Naive thymus-derived CD4-positive, alpha-beta T cell (primary cell): ENCODE measurements at regions not wholly inside any gene's neighbourhood (a gene's known extent, or its start where the extent isn't known, plus 50 kb on each side); places are given as distances from the start of the nearest gene placed in this dataset.
"Not testable (repeated sequence)": the region's sequence is repeated elsewhere in the genome, so short reads cannot be mapped to it uniquely, and the experiment has no call there.

Experiments used
- ATAC-seq: fragments of 150-1000 bp; cut with Tn5 transposase; 2 replicates; pipeline ENCODE4 v1.10.0; 2021; ENCODE audit warnings: mild to moderate bottlenecking, moderate library complexity
- CTCF ChIA-PET: fragments of 350-600 bp; sonication (Branson Sonifier 250); formaldehyde crosslinking; loops from one replicate; lab custom pipeline; 2021; ENCODE audit warnings: antibody characterized with exemption; lab: Charles Lee
- POLR2A ChIA-PET: fragments of 350-600 bp; sonication (Branson Sonifier 250); formaldehyde crosslinking; loops from one replicate; lab custom pipeline; 2021; ENCODE audit warnings: antibody characterized with exemption, inconsistent platforms; lab: Charles Lee
- DNase-seq, 9 donors: peaks; one replicate each; pipeline versions ENCODE4 v3.0.0 to v3.0.0-alpha.2; 2020 to 2022; ENCODE audit warnings: mixed read lengths in 1 of 9
- H3K27ac ChIP-seq: one replicate; pipeline ENCODE4 v1.7.0; 2013; ENCODE audit warnings: mild to moderate bottlenecking, low read depth, low read length, moderate library complexity
- H3K27me3 ChIP-seq, 2 donors: one replicate each; pipeline ENCODE4 v1.7.0; 2013; ENCODE audit warnings: low read length in 2 of 2, mild to moderate bottlenecking in 2 of 2, moderate library complexity in 2 of 2; ENCODE audit not compliant: control insufficient read depth in 2 of 2, insufficient read depth in 2 of 2
- H3K36me3 ChIP-seq, 3 experiments: 1 replicate in 2 of 3; 2 replicates in 1 of 3; pipeline ENCODE4 v1.7.0; 2013; ENCODE audit warnings: low read length in 3 of 3, mild to moderate bottlenecking in 3 of 3, moderate library complexity in 1 of 3; ENCODE audit not compliant: insufficient read depth in 3 of 3, control insufficient read depth in 2 of 3
- H3K4me1 ChIP-seq, 2 donors: one replicate each; pipeline ENCODE4 v1.7.0; 2013; ENCODE audit warnings: low read length in 2 of 2, mild to moderate bottlenecking in 2 of 2, moderate library complexity in 1 of 2; ENCODE audit not compliant: control insufficient read depth in 2 of 2, insufficient read depth in 2 of 2
- H3K4me3 ChIP-seq: 2 replicates; pipeline ENCODE4 v1.7.0; 2013; ENCODE audit warnings: mild to moderate bottlenecking, low read length
- H3K9me3 ChIP-seq, 3 experiments: 1 replicate in 2 of 3; 2 replicates in 1 of 3; pipeline ENCODE4 v1.7.0; 2013; ENCODE audit warnings: low read length in 3 of 3; ENCODE audit not compliant: control insufficient read depth in 2 of 3
- H3K27ac Mint-ChIP-seq, 9 donors: one replicate each; pipeline ENCODE4 v1.8.0; 2020 to 2022; ENCODE audit warnings: mixed read lengths in 9 of 9, mild to moderate bottlenecking in 8 of 9, moderate library complexity in 5 of 9, inconsistent platforms in 2 of 9
- H3K27me3 Mint-ChIP-seq, 5 donors: one replicate each; pipeline ENCODE4 v1.8.0; 2021 to 2022; ENCODE audit warnings: mixed read lengths in 5 of 5, mild to moderate bottlenecking in 1 of 5
- H3K36me3 Mint-ChIP-seq, 5 donors: one replicate each; pipeline ENCODE4 v1.8.0; 2020 to 2022; ENCODE audit warnings: mixed read lengths in 5 of 5, mild to moderate bottlenecking in 3 of 5, inconsistent platforms in 1 of 5
- H3K4me1 Mint-ChIP-seq, 7 donors: one replicate each; pipeline ENCODE4 v1.8.0; 2020 to 2022; ENCODE audit warnings: mixed read lengths in 7 of 7, mild to moderate bottlenecking in 3 of 7, inconsistent platforms in 1 of 7
- H3K4me3 Mint-ChIP-seq, 10 donors: one replicate each; pipeline ENCODE4 v1.8.0; 2020 to 2022; ENCODE audit warnings: mild to moderate bottlenecking in 10 of 10, mixed read lengths in 10 of 10, moderate library complexity in 6 of 10, inconsistent platforms in 2 of 10
- H3K9me3 Mint-ChIP-seq, 11 donors: one replicate each; pipeline ENCODE4 v1.8.0; 2020 to 2022; ENCODE audit warnings: mixed read lengths in 11 of 11, mild to moderate bottlenecking in 4 of 11, inconsistent platforms in 1 of 11, moderate library complexity in 1 of 11
- intact Hi-C, 2 donors: fragments of 100-400 bp; cut with micrococcal nuclease; formaldehyde crosslinking; loops; one replicate each; pipeline ENCODE4 v1.15.1; 2023

DNA sequence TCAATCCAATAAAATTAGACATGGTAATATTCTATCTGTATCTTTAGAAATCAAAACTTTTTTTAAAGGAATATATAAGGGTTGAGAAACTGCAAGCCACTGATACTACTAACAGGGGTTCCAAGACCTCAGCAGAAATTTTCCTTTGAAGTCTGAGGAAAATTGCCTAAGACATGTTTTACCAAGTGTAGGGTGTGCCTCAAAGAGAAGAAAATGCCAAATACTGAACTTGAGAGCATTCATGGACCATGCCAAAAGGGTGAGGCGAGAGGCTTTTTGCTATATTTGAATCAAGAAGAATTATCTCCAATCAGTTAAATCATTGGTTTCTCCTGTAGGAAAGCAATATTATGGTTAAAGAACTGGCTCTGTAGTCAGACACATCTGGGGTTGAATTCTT, 207.9 kb upstream of the B3GALT2 start:
- no peak overlapping the region for H3K27ac ChIP-seq
- peaks cover 0 to 5% (median 0%) of the 10 kb centered on the region in 11 donors for H3K9me3 Mint-ChIP-seq
- H3K36me3 Mint-ChIP-seq = peaks cover 0 to 16% (median 0%) of the 10 kb centered on the region in 5 donors
- H3K4me1 Mint-ChIP-seq = peaks cover 0 to 5% (median 0%) of the 10 kb centered on the region in 7 donors
- H3K27me3 ChIP-seq = no peaks in the 10 kb centered on the region
- peaks cover 0 to 2% (median 0%) of the 10 kb centered on the region in 5 donors for H3K27me3 Mint-ChIP-seq
- H3K4me3 Mint-ChIP-seq = no peak overlapping the region
- H3K4me3 ChIP-seq = no peak overlapping the region
- no peak overlapping the region for H3K27ac Mint-ChIP-seq
- H3K9me3 ChIP-seq = no peaks in the 10 kb centered on the region
- ChIA-PET CTCF (no interaction called here), POLR2A (no interaction called here)
- intact Hi-C loops = no loop called here
- H3K36me3 ChIP-seq = no peaks in the 10 kb centered on the region
- ATAC-seq (no peak), DNase-seq (no peak)
- H3K4me1 ChIP-seq = no peaks in the 10 kb centered on the region

DNA sequence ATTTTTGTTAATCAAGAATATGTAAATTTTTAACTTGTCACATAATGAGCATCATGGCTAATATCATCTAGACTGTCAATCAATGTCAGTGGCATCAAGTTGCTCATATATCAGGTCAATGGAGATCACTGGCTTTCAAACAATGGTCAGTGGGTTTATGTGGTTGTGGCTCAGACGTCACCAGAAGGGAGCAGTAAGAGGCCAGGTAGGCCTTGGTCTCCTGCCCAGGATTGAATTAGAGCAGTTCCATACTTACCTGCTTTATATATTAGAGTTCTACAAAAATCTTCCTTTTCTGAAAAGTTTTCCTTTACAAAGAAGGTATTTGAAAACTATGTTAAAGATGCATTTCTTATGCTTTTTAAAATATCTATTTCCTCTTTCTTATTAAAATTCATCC, 206.3 kb upstream of the B3GALT2 start:
- DNase-seq (no peak), ATAC-seq (no peak)
- Histone ChIP-seq H3K36me3 (no peaks in the 10 kb centered on the region), H3K4me3 (no peak overlapping the region), H3K27ac (no peak overlapping the region), H3K9me3 (no peaks in the 10 kb centered on the region), H3K27me3 (no peaks in the 10 kb centered on the region), H3K4me1 (no peaks in the 10 kb centered on the region)
- Mint-ChIP-seq H3K27ac (no peak overlapping the region), H3K9me3 (peaks cover 0 to 8% (median 0%) of the 10 kb centered on the region in 11 donors), H3K27me3 (peaks cover 0 to 2% (median 0%) of the 10 kb centered on the region in 5 donors), H3K4me1 (peaks cover 0 to 5% (median 0%) of the 10 kb centered on the region in 7 donors), H3K36me3 (peaks cover 0 to 16% (median 0%) of the 10 kb centered on the region in 5 donors), H3K4me3 (no peak overlapping the region)
- POLR2A ChIA-PET = no interaction called here
- intact Hi-C loops = no loop called here
- CTCF ChIA-PET = no interaction called here

DNA sequence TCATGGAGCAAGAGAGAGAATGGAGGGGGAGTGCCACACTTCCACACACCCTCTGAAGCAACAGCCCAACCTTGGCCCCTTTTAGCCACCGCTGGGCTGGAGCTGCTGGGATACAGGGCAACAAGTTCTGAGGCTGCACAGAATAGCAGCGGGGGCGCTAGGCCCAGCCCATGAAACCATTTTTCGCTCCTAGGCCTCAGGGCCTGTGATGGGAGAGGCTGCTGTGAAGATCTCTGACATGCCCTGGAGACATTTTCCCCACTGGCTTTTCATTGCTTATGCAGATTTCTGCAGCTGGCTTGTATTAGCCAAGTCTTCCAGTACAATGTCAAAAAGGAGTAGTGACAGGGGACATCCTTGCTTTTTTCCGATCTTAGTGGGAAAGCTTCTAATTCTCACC, 202.3 kb upstream of the B3GALT2 start:
- no peak overlapping the region for H3K4me3 ChIP-seq
- no peak overlapping the region for H3K27ac ChIP-seq
- Mint-ChIP-seq H3K4me3 (no peak overlapping the region), H3K27me3 (no peaks in the 10 kb centered on the region), H3K4me1 (no peaks in the 10 kb centered on the region), H3K9me3 (peaks cover 0 to 10% (median 0%) of the 10 kb centered on the region in 11 donors), H3K36me3 (peaks cover 0 to 8% (median 4%) of the 10 kb centered on the region in 5 donors), H3K27ac (no peak overlapping the region)
- H3K36me3 ChIP-seq = no peaks in the 10 kb centered on the region
- ChIA-PET CTCF (no interaction called here), POLR2A (no interaction called here)
- no peaks in the 10 kb centered on the region for H3K27me3 ChIP-seq
- intact Hi-C loops = no loop called here
- DNase-seq = no peak
- no peaks in the 10 kb centered on the region for H3K9me3 ChIP-seq
- no peak for ATAC-seq
- no peaks in the 10 kb centered on the region for H3K4me1 ChIP-seq

DNA sequence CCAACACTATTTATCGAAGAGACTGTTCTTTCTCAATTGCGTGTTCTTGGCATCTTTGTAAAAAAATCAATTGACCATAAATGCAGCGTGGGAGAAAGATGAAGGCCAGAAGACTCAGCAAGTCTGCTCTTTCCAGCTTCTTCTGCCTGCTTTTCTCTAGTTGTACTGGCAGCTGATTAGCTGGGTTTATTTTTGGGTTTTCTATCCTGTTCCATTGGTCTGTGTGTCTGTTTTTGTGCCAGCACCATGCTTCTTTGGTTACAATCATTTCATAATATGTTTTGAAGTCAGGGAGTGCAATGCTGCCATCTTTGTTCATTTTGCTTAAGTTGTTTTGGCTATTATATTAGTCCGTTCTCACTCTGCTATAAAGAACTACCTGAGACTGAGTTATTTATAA, 201.8 kb upstream of the B3GALT2 start:
- H3K36me3 Mint-ChIP-seq = peaks cover 0 to 6% (median 4%) of the 10 kb centered on the region in 5 donors
- H3K4me1 Mint-ChIP-seq = no peaks in the 10 kb centered on the region

DNA sequence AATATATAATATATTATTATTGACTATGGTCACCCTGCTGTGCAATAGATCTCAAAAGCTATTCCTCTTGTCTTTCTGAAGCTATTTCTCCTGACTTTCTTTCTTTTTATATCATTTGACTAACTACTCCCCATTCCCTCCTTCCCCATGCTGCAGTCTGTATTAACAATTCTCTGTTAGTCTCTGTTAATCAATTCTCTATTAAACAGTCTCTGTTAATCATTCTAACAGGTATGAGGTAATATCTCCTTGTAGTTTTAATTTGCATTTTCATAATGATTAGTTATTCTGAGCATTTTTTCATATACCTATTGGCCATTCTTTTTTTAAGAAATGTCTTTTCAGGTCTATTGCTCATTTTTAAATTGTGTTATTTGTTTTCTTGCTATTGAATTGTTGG, 201.0 kb upstream of the B3GALT2 start:
- Mint-ChIP-seq H3K4me1 (no peaks in the 10 kb centered on the region), H3K9me3 (peaks cover 0 to 10% (median 0%) of the 10 kb centered on the region in 11 donors), H3K27ac (no peak overlapping the region), H3K4me3 (no peak overlapping the region), H3K36me3 (peaks cover 0 to 6% (median 4%) of the 10 kb centered on the region in 5 donors), H3K27me3 (no peaks in the 10 kb centered on the region)
- Histone ChIP-seq H3K4me1 (no peaks in the 10 kb centered on the region), H3K27me3 (no peaks in the 10 kb centered on the region), H3K27ac (no peak overlapping the region), H3K9me3 (no peaks in the 10 kb centered on the region), H3K4me3 (no peak overlapping the region), H3K36me3 (no peaks in the 10 kb centered on the region)
- intact Hi-C loops = no loop called here
- ATAC-seq (no peak), DNase-seq (no peak)
- POLR2A ChIA-PET = no interaction called here
- CTCF ChIA-PET = no interaction called here

More for the DNA sequence above, 201.8 kb upstream of the B3GALT2 start:
- Histone ChIP-seq H3K27ac (no peak overlapping the region), H3K4me1 (no peaks in the 10 kb centered on the region), H3K27me3 (no peaks in the 10 kb centered on the region), H3K4me3 (no peak overlapping the region), H3K36me3 (no peaks in the 10 kb centered on the region), H3K9me3 (no peaks in the 10 kb centered on the region)
- DNase-seq (no peak), ATAC-seq (no peak)
- Mint-ChIP-seq H3K27ac (no peak overlapping the region), H3K9me3 (peaks cover 0 to 10% (median 0%) of the 10 kb centered on the region in 11 donors), H3K4me3 (no peak overlapping the region), H3K27me3 (no peaks in the 10 kb centered on the region)
- ChIA-PET POLR2A (no interaction called here), CTCF (no interaction called here)
- intact Hi-C loops = no loop called here

DNA sequence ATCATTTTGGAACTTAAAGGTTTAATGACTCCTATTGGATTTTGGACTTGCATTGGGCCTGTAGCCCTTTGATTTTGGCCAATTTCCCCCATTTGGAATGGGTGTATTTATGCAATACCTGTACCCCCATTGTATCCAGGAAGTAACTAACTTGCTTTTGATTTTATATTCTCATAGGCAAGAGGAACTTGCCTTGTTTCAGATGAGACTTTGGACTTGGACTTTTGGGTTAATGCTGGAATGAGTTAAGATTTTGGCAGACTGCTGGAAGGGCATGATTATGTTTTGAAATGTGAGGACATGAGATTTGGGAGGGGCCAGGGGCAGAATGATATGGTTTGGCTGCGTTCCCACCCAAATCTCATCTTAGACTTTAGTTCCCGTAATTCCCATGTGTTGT, 192.0 kb upstream of the B3GALT2 start:
- H3K36me3 ChIP-seq, CTCF ChIA-PET, H3K27me3 ChIP-seq, POLR2A ChIA-PET, H3K4me1 Mint-ChIP-seq, H3K27ac ChIP-seq, H3K27ac Mint-ChIP-seq, H3K27me3 Mint-ChIP-seq, H3K4me3 ChIP-seq, H3K4me3 Mint-ChIP-seq, intact Hi-C loops, DNase-seq, H3K36me3 Mint-ChIP-seq, ATAC-seq, H3K4me1 ChIP-seq, H3K9me3 ChIP-seq: not testable (repeated sequence)
- H3K9me3 Mint-ChIP-seq = peaks cover 0 to 10% (median 0%) of the 10 kb centered on the region in 11 donors

DNA sequence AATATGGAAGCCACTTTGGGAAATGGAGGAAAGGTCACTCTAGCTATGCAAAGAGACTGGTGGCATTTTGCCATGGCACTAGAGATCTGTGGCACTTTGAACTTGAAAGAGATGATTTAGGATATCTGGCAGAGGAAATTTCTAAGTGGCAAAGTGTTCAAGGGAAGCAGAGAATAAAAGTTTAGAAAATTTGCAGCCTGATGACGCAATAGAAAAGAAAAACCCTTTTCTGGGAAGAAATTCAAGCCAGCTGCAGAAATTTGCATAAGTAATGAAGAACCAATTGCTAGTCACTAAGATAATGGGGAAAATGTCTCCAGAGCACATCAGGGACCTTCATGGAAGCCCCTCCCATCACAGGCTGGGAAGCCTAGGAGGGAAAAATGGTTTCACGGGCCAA, 191.1 kb upstream of the B3GALT2 start:
- H3K9me3 ChIP-seq = no peaks in the 10 kb centered on the region
- intact Hi-C loops = no loop called here
- Mint-ChIP-seq H3K4me3 (no peak overlapping the region), H3K27me3 (peaks cover 0 to 2% (median 0%) of the 10 kb centered on the region in 5 donors), H3K9me3 (peaks cover 0 to 10% (median 0%) of the 10 kb centered on the region in 11 donors), H3K36me3 (no peaks in the 10 kb centered on the region), H3K27ac (no peak overlapping the region), H3K4me1 (no peaks in the 10 kb centered on the region)
- ATAC-seq = no peak
- H3K4me3 ChIP-seq = no peak overlapping the region
- no peak for DNase-seq
- no peaks in the 10 kb centered on the region for H3K27me3 ChIP-seq
- no peaks in the 10 kb centered on the region for H3K36me3 ChIP-seq
- CTCF ChIA-PET = no interaction called here
- H3K27ac ChIP-seq = no peak overlapping the region
- H3K4me1 ChIP-seq = no peaks in the 10 kb centered on the region
- POLR2A ChIA-PET = no interaction called here
